Cardiac fibroblast (primary cell): ENCODE measurements at regions not wholly inside any gene's neighbourhood (a gene's known extent, or its start where the extent isn't known, plus 50 kb on each side); places are given as distances from the start of the nearest gene placed in this dataset.

Source experiments
- DNase-seq, 2 donors: peaks; one replicate each; pipeline versions ENCODE4 v3.0.0 to v3.0.0-alpha.2; 2010; ENCODE audit warnings: low read depth in 2 of 2
- H3K4me3 ChIP-seq, 2 donors: replicated peaks in 1 of 2; 1 replicate in 1 of 2; 2 replicates in 1 of 2; pipeline ENCODE4 v1.5.1; 2011; ENCODE audit warnings: low read depth in 2 of 2, low read length in 2 of 2, mild to moderate bottlenecking in 2 of 2, moderate library complexity in 1 of 2
- TF ChIP-seq, protein P1 (sequence below): IDR thresholded peaks from one replicate; pipeline ENCODE4 v1.5.1; 2011; ENCODE audit warnings: low read depth, mild to moderate bottlenecking, low read length, inconsistent platforms

DNA sequence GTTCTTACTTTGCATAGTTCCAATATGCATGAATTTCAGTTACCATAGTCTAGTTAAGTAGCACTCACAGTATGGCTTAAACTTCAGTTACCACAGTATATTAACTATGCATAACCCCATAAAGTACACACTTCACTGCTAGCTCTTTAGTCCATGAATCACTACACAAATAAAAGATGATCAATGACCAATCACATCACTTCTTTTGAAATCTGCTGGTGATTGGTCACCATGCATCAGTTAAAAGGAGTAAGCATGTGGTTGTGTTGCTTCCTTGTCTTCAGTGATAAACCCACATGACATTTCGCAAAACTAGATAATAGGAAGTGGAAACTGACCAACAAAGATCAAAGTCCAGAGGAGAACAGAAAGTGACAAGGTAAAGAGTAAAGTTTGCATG lies 79.0 kb downstream of the TAF11L14 start:
- TF ChIP-seq, protein P1, sequence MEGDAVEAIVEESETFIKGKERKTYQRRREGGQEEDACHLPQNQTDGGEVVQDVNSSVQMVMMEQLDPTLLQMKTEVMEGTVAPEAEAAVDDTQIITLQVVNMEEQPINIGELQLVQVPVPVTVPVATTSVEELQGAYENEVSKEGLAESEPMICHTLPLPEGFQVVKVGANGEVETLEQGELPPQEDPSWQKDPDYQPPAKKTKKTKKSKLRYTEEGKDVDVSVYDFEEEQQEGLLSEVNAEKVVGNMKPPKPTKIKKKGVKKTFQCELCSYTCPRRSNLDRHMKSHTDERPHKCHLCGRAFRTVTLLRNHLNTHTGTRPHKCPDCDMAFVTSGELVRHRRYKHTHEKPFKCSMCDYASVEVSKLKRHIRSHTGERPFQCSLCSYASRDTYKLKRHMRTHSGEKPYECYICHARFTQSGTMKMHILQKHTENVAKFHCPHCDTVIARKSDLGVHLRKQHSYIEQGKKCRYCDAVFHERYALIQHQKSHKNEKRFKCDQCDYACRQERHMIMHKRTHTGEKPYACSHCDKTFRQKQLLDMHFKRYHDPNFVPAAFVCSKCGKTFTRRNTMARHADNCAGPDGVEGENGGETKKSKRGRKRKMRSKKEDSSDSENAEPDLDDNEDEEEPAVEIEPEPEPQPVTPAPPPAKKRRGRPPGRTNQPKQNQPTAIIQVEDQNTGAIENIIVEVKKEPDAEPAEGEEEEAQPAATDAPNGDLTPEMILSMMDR: no peak
- no peak overlapping the region for H3K4me3 ChIP-seq
- DNase-seq: no peak

DNA sequence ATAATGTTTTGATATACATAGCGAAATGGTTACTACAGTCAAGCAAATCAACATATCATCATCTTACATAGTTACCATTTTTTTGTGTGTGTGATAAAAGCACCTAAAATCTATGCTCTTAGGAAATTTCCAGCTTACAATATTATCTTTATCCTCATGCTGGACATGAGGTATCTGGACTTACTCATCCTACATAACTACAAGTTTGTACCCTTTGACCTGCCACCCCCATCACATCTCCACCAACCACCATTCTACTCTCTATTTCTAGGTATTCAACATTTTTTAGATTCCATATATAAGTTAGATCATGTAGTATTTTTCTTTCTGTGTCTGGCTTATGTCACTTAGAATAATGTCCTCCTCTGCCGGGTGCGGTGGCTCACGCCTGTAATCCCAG lies 79.9 kb downstream of the TAF11L14 start:
- TF ChIP-seq, protein P1: no peak
- no peak for DNase-seq
- no peak overlapping the region for H3K4me3 ChIP-seq

DNA sequence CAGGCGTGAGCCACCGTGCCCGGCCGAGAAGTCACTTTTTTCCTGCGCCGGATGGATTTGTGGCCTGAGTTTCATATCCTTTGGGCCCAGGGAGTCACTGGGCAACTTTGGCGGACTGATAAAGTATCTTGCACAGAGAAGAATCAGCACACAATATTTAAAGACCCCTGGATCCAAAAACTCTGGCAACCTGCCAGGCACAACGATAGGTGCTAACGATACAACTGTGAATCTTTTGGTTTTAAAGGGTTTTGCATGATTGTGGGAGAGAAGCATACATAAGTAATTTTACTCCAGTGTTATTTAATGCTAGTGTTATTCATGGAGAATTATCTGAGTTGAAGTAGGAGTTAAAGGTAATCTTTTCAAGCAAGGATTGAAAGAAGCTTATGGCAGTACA lies 85.3 kb downstream of the TAF11L14 start:
- H3K4me3 ChIP-seq: no peak overlapping the region
- DNase-seq: no peak
- TF ChIP-seq, protein P1: no peak

DNA sequence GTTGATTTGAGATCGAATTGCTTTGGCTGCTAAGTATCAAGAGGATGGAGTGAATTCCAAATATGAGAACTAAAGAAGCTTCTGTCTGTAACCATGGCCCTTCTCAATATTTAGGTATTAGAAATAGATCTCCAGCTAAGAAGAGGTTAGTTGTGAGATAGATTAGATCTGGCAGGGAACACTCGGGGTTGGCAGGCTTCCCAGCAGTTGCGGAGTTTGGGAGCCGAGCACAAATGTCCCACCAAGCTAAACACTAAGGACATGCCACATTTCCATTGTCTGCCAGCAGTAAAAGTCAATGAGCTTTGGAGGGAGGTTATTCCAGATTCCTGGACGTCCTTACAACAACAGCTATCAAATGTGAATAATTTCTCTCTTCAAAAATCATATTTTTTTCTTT lies 85.8 kb downstream of the TAF11L14 start:
- TF ChIP-seq, protein P1: no peak
- H3K4me3 ChIP-seq: no peak overlapping the region
- no peak for DNase-seq

DNA sequence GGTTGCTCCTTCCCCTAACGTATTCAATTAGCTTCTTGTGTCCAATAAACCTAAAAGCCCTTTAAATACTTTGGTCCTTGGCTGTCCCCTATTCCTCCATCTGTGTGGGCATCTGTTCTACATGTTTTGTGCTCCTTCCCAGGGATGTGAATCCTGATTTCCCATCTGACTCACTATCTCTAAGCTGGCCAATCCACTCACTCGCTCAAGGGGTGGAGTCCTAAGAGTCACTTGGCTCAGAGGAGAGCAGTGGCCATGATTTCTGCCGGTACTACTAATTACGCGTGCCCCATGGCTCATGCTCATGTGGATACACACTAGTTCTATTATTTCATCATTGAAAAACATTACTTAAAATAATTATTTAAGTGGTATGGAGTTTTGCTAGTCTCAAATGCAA lies 89.6 kb downstream of the TAF11L14 start:
- TF ChIP-seq, protein P1: no peak
- no peak for DNase-seq
- H3K4me3 ChIP-seq: no peak overlapping the region

DNA sequence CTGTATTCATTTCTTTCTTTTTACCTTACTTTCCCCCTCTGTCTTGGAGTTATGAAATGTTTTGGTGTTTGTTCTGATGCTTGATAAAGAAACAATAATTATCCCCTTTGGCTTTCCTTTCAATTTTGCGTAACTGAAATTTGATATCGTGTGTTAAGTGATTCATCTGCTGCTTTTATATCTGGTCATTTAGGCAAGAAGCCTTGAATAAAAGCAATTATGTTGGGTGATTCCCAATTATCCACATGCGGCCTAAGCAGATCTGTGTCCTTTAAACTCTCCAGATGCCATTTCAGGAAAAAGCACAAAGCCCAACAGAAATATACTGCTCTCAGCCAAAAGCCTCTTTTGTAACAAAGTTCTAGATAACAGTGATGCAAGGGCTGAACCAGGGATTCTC lies 92.8 kb downstream of the TAF11L14 start:
- DNase-seq: no peak
- H3K4me3 ChIP-seq: no peak overlapping the region
- TF ChIP-seq, protein P1: no peak

DNA sequence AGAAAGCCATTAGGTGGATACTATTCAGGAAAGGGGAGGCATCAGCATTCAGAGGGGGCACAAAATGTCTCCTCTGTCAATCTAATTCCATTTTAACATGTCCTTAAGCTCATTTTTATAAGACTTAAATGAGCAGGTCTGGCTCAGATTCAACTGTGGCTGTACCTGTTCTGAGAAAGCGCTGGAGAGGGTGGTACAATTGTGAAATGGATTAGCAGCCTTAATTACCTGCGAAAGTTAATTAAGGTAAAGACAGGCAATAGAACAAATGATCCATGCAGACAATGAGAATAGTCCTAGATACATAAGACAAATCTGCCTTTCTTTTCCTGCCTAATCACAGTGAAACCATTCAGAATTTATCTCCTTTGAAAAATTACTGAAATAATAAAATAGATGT lies 96.2 kb downstream of the TAF11L14 start:
- no peak for DNase-seq
- no peak overlapping the region for H3K4me3 ChIP-seq
- TF ChIP-seq, protein P1: no peak
